ENCODE measurements at regions not wholly inside any gene's neighbourhood (a gene's known extent, or its start where the extent isn't known, plus 50 kb on each side); places are given as distances from the start of the nearest gene placed in this dataset.

DNA sequence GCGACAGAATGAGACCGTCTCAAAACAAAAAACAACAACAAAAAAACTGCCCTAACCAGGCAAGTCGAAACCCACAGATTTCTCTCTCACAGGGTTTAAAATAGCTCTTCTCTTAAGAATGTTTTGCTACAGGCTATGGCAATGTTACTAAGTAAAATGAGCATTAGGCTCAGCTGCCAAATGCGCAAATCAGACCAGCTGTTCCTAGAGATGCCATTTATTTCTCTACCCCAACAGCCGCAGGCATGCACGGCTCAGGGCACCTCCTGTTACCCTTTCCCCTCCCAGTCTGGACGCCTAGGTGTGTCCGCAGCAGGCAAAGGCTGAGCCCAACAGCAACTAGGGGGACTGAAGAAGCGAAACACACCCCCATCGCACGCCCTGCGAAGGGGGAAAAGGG lies 168.3 kb upstream of the MBL2 start:
- DNase-seq = no peak

DNA sequence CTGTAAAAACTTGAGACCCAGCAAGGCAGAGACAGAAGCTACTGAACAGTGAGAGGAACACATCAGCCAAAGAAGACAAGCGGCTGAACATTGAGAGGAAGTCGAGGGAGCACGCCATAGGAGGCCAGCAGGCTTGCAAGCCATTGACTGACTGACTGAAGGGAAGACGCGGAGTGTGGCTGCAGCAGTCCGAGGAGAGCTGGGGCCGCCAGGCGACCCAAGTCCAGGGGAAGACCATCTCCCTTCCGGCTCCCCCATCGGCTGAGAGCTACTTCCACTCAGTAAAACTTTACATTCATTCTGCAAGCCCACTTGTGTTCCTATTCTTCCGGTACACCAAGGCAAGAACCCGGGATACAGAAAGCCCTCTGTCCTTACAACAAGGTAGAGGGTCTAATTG lies 167.3 kb upstream of the MBL2 start:
- DNase-seq = no peak

DNA sequence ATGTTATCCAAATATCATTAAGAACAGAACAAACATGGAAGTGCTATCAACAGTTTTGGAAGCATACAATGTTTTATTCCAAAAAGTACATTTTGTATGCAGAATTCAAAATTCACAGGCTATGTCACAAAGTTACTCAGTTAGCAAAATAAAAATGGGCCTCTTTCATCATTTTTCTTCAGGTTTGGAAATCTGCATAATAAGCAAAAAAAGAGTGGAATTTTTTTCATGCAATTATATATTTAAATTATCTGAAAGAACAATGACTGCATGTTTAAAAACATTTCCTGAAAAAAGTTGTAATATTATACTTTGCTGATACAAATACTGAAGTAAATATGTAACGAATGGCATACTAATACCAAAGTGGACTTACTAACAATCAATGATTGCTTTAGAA lies 161.2 kb upstream of the MBL2 start:
- DNase-seq = no peak

DNA sequence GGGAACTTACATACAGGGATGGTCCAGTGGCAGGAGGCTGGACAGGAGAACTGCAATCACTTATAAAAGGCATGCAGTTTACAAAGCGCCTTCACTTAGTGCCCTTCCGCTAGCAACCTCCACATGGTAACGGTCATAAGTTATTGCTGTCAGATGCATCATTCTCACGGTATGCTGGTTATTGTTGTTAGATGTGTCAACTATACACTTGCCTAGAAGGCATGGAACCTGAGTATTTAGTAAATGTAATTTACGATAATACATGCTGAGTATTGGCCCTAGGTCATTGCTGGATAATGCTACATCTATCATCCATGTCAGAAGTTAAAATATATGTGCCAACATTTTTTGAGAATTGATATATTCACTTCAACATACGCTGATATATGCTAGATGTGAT lies 155.1 kb upstream of the MBL2 start:
- no peak for DNase-seq

DNA sequence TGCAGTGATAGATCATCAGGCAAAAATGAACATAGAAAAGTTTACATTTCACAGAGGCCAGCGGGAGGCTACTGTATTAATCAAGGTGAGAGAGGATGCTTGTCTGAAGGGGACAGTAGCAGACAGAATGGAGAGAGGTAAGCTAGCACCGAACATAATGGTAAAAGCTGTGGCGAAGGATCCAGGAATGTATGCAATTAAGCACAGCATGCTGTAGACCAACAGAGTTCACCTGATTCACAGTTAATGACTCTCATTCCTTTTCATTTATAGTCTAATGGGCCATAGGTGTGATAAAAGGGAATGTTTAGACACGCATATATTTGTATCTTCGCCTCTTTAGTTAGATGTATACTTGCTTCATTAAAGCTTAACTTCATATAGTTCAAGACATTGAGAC lies 150.9 kb upstream of the MBL2 start:
- no peak for DNase-seq

DNA sequence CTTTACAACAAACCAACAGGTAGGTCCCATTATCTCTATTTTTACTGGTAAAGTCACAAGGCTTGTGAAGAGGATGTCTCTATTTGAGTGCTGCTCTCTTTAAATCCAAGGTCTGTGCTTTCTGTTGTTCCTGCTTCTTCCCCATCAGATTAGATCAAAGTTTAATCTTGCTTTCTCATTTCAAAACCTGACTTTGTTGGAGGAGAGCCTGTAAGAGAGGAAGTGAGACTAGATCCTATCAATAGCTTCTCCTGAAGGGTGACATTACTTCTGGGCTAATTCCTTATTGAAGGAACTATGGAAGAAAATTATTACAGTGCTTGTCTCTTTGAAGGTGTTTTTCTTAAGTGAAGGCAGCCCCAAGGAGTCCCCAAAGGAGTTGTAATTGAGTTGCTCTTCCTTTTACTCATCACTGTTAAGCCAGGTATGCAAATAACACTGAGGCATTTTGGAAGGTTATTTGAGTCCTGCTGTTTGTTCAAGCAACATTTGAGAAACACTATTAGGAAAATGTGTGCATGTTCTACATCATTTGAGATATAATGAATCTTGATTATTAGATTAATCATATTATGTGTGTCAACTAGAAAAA lies 146.2 kb upstream of the MBL2 start:
- no peak for DNase-seq

DNA sequence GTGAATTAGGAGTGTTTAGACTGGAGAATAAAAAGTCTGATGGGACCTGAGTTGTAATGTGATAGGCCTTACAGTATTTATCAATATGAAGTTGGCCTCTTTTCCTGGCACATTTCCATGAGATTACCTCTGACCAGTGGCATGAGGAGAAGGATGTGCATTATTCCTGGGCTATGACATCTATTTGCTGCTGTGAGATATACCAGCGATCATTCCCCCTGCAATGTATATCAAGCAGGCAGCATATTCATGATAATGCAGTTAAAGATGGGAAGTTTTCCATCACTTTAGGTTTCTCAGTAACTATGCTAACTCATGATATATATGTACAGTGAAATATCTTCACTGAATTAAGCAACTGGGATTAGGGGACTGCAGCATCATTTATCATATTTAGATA lies 142.8 kb upstream of the MBL2 start:
- DNase-seq = no peak

DNA sequence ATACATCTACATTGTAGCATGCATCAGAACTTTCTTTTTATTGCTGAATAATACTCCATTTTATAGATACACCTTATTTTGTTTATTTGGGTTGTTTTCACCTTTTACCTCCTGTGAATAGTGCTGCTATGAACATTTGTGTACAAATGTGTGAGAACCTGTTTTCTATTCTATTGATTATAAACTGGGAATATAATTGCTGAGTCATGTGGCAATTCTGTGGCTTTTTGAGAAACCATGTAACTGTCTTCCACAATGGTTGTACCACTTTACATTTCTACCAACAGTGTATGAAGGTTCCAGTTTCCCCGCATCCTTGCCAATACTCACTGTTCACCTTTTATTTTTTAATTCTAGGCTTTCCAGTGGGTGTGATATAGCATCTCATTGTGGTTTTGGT lies 138.6 kb upstream of the MBL2 start:
- no peak for DNase-seq

DNA sequence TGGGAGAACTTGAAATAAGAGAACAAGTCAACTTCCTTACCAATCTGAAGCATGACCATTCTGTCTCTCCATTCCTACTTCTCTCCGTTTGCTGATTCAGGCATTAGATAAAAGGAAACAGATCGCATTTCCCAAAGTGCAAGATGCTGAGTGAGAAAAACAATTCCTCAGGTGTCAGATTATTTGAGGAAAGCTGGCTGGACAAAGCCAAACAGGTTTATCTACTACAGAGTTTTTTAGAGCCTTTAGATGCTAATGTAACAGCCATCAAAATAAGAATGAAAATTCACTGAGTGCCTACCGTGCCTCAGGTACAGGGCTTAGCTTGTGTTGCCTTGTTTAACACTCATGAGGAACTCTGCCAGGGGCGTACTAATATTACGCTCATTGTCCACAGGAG lies 135.9 kb upstream of the MBL2 start:
- DNase-seq = no peak

DNA sequence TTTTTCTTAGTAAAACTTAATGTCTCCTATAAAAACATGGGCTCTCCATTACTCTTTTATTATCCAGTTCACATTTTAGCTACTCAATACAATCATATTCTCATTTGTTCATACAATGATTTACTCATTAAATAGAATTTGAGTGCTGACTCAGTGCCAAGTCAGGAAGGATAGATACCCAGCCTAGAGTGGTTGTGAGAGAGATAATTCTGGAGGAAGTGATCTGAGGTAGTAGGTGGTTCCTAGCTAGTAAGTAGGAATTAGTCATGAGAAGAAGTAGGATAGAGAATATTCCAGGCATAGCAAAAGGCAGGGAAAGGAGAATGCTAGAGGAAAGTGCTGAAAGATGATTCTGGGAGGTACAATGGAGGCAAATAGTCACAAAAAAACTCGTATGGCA lies 133.5 kb upstream of the MBL2 start:
- DNase-seq = no peak

DNA sequence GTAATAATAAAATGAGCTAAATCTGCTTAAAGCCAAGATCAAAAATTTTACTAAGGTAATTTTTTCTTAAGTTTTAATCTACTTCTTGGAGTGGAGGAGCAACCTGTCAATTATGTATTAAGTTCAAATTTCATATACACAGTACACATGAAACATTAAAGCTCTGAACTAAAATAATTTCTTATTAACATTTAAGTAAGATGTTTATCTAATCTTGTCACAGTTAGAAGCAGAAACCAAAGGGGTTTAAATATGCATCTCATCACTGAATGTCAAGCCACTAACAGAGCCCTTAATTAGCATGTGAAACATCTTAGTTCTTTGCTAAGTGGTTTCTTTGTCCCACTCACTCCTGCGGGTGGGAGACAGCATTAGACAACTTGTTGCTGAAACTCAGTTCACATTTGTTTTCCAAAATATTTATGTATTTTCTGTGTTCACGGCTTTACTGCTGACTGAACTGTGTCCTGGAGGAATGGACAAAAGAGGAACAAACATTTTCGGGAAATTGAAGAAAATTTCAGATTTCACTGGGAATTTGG lies 130.9 kb upstream of the MBL2 start:
- no peak for DNase-seq

DNA sequence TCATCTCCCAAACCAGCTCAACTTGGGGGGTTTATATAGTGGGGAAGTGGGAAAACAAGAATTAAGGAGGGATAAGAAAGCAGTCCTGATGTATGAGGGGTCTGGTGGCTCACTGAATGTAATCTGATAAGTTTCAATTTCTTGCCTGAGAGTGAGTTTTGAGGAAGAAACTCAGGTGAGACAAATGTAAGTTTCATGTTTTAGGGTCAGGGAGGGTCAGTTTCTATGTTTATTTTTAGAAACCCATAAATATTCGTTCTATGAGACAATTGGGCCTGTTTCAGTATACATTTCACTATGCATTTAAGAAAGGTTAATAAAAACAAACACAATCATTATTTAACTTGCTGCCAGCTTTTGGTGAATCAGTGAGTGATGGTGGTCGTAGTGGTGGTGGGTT lies 128.0 kb upstream of the MBL2 start:
- no peak for DNase-seq

DNA sequence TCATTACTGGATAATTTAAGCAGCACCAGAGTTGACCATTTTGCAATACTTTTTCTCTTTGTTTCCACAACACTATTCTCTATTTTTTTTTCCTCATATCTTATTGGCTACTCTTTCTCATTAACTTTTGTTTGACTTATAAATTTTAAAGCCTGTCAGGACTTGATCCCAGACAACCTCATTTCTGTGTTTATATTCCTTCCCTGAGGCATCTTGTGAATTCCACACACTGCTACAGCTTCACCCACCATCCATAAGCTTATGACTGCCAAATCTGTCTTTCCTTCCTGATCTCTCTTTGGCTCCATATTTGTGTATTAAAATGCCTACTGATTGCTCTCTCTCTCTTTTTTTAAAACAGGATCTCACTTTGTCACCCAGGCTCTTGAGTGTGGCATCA lies 124.6 kb upstream of the MBL2 start:
- DNase-seq = no peak

DNA sequence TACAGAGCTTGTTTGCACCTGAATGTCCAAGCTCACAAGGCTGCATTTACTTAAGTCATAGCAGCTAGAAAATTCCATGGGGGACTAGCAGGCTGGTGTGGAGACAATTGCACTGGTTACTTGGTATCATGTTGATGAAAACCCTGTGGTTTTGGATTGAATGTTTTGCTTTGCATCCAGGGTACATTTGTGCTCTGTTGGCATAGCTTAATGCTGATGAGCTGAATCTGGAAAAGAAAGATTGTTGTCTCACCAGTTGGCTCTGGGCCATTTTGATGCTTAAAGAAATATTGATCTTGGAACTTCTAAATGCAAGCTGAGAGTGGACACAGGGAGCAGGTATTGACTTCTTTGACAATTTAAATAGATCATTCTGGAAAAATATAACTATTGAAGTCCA lies 122.5 kb upstream of the MBL2 start:
- no peak for DNase-seq

DNA sequence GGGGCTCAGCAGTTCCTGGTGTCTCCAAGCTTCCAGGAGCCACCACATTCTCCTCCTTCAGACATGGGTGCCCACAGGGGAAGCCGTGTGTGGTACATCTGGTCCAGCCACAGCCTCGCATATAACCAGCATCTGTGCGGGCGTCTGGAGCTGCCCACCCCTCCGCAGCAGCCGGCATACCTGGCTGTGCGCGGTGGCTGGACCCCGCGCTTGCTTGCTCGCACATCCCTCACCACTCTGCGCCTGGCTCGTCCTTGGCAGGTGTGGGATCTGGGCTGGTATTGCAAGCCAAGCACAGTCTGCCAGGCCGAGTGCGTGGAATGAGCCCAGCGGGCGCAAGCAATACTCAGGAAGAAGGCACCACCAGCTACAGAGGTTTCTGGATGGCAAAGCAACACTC lies 117.7 kb upstream of the MBL2 start:
- no peak for DNase-seq

DNA sequence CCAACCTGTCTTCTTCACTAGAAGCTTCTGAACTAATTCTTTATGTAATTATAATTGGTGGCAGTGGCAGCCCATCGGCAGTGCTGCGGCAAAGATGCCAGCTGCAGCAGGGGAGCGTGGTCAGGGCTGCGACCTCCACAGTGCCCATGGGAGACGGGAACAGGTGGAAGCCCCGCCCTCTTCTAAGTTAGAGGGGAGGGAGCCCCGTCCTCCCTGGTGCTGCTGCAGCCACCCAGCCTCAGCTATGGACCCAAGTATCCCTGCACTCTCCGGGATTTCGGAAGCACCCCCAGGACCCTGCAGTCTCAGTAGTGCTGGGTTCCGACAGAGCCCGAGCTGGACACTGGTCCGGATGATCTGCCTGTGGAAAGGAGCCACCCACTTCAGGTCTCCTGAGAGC lies 117.0 kb upstream of the MBL2 start:
- no peak for DNase-seq

DNA sequence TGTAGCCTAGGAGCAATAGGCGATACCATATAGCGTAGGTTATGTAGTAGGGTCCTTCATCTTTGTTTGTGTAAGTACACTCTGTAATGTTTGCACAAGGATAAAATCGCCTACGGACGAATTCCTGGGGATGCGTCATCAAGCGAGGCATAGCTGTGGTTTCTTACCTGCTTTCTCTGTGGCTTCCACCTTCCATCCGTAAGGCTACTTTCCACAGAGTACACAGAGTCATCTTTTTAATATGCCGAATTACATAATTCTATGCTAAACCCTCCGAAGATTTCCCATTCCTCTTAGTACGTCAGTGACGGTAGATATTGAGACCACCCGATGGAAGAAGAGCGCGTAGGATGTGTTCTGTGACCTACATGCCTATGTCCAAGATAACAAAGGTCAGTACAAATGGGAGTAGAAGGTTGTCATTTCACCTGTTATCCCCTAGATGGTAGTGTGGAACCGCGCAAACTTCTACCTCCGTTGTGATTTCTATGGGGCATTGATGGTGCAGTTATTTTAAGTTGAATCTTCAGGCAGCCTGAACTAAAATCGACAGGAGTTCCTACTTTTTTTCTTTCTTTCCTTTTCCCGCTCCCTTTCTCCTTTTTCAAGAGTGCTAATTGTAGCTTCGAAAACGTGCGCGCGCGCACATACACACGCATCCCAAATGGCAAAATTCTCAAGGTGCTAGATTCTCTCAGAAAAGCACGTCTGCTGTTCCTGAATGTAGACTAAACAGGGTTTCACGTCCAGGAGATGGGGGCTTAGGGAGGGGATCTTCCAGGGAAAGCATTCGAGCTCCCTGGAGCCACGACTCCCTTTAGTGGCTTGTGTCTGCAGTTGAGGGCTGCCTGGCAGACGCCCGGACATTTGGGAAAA lies 111.7 kb upstream of the MBL2 start:
- peak; percentile 10 for DNase-seq

DNA sequence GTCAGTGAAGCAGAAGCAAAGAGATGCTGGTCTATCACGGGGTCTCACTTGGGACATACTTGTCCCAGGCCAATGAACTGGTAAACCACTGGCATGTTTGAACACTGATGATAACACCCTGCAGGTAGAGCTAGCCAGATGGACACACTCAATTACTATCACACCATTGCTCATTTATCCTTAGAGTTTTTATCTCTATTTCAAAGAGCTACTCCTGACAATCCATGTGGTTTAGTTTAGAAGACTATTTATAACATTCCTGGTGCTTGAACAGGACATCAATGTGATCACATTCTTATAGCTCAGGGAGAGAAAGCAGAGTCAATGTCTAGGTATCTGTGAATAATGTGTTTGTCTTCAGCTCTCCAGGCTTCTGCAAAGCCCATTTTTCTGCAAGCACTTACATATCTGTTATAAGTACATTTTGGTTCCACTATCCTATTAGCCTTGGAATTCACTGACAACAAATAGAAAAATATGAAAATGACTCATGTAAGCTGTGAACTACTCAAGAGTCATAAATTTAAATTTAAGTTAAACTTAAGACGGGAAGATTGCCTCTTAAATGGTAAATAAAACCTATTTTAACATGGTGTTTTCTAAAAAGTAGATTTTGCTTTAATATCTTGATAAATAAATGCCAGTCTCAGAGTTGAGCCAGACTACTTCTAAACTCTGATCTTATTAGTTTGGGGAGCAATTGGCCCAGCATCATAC lies 106.7 kb upstream of the MBL2 start:
- DNase-seq = no peak

DNA sequence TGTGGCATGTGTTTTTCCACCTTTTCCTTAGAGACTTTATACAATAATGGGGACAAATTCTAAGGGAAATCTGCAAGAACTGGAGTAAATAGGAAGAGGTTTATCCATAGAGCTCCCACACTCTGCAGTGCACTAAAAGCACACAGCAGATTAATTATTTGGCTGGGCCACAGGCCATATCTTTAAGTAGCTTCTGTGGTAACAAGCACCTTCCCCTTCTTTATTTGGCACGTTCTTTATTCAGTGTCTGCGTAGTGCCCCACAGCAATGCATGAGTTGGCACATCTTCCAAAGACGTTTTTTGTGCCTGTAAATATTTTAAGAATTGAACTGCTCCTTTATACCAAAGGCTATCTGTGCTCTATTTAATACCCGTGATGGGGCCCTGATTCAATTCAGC lies 104.9 kb upstream of the MBL2 start:
- no peak for DNase-seq

DNA sequence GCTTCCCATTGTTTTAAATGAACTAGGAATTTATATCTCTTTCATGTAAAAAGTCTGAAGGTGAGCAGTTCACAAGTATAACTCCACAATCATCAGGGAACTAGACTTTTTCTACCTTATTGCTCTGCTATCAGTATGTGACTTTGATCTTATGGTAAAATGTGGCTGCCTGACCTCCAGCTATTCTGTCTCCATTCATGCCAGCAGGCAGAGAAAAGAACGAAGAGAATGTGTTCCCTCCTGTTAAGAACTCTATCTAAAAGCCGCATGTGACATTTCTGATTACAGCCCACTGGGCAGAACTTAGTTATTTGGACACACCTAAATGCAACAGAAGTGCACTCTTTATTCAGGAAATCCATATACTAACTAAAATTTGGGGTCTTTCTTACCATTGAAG lies 102.8 kb upstream of the MBL2 start:
- DNase-seq = no peak

DNA sequence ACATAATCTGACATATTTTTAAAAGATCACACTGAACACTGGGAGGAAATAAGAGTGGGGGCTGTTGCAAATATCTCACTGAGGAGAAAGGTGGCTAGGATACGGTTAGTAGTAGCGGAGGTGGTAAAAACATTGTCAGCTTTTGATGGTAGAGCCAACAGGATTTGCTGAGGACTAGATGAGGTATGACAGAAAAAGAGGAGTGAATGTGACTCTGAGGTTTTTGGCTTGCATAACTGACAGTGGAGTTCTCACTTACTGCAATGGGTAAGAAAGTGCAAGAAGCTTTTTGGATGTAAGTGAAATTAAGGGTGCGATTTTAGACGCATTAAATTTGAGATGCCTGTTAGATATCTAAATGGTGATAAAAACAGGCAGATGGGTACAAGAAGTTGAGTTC lies 102.0 kb upstream of the MBL2 start:
- DNase-seq = no peak

DNA sequence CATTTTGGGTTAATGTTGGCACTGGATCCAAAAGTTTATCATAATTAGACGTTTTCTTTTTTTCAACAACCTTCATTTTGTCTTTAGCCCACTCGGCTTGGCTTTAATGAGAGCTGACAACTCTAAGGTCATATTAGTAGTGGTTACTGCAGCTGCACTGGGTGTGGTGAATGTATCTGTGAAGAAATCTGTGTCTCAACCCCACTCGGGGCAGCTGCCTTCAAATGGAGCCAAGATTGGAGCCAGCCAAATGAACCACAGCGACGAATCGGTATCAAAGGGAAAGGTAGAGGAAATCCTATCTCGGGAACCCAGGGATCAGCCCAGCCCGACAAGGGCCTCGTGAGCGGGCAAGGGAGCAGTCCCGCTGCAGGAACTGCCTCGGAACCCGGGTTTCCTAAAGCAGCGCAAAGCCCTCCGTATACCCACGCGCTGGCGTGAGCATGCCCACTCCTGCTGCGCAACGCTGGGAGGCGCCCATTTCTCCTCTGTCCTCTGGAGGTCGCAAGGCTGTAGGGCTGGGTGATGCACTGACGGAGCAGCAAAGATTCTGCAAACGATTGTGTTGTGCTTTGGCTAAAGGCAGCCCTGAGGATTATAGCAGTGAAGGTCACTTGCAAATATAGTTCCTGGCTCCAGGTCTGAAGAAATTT lies 98.7 kb upstream of the MBL2 start:
- DNase-seq = no peak

DNA sequence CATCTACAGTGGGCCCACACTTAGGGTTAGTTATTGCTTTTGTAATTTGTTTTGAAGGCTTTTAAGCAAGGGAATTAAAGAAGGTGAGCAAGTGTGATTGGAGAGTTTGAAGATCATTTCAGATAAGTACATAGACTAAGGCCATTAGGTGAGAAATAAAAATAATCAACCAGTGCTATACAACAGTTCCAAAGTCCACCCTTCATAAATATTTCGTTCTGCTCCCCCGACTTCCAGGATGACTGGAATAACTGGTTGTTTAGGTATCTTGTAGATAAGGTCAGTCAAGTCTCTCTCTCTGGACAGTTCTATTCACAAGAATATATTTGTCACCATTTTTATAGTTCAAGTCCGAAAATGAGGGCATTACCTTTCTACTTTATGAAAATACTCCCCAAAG lies 98.0 kb upstream of the MBL2 start:
- no peak for DNase-seq

DNA sequence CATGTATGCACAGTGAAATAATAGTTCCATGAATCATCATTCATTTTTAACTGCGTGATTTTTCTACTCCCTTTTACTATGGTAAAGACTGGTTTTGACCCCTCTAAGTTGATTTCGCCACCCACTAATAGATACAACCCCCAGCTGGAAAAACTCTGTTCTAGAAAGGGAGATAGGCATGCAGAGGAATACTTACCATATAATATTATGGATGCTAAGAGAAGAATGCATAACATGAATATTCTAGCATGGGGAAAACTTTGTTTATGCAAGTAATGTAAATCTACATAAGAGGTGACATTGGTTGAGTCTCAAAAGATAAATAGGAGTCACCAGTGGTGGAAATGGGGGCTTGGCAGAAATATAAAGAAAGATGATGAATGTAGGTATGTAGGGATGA lies 97.3 kb upstream of the MBL2 start:
- no peak for DNase-seq
